K562 (cell line): ENCODE measurements at regions not wholly inside any gene's neighbourhood (a gene's known extent, or its start where the extent isn't known, plus 50 kb on each side); places are given as distances from the start of the nearest gene placed in this dataset.

Experiments
- ATAC-seq: fragments of 200-7000 bp; cut with Tn5 transposase; 3 replicates; pipeline ENCODE4 v1.9.1; 2020; ENCODE audit warnings: moderate library complexity
- BruUV-seq: library from RNA; stranded (reverse); fragments of 400-500 nt; replicated peaks from 2 replicates; lab custom pipeline; 2021; lab: Mats Ljungman, UMichigan
- CTCF ChIA-PET: fragments of 300-600 bp; formaldehyde crosslinking; extraction: SDS; loops from one replicate; lab custom pipeline; 2021; ENCODE audit warnings: low intra/inter-chr PET ratio; lab: Yijun Ruan, JAX
- POLR2A ChIA-PET: fragments of 300-600, 350-650 bp; sonication (Branson Sonifier 250); formaldehyde crosslinking; extraction: SDS; loops from one replicate; lab custom pipeline; 2021; ENCODE audit warnings: antibody characterized with exemption, inconsistent platforms; lab: Yijun Ruan, JAX
- DNase-seq, 4 experiments: peaks; one replicate each; pipeline versions ENCODE4 v3.0.0 to v3.0.0-alpha.2; 2011 to 2018; ENCODE audit warnings: low spot score in 3 of 4, mixed read lengths in 3 of 4; ENCODE audit errors: extremely low read depth in 1 of 4
- FAIRE-seq: peaks from 2 replicates; lab custom pipeline; 2011; peaks lifted over from hg19 to GRCh38; lab: Jason Lieb, UNC
- H2AFZ ChIP-seq: 2 replicates; pipeline ENCODE4 v1.6.0; 2011; ENCODE audit warnings: low read depth, low read length, control low read depth, inconsistent platforms
- H3K27ac ChIP-seq: fragments of 200-600 bp; 3 replicates; pipeline ENCODE4 v1.8.0; 2011; ENCODE audit warnings: low read depth, mild to moderate bottlenecking, control low read depth, inconsistent platforms, low read length, moderate library complexity, mixed read lengths; ENCODE audit errors: extremely low read depth
- H3K27me3 ChIP-seq, 2 experiments: fragments of 300-600 bp in 1 of 2; 2 replicates in 1 of 2; 3 replicates in 1 of 2; pipeline versions ENCODE4 v1.6.0 to v1.8.0; 2011; ENCODE audit warnings: inconsistent platforms in 2 of 2, low read length in 2 of 2, mild to moderate bottlenecking in 1 of 2, mixed read lengths in 1 of 2, moderate library complexity in 1 of 2; ENCODE audit not compliant: control insufficient read depth in 2 of 2, insufficient read depth in 2 of 2
- H3K36me3 ChIP-seq: fragments of 300-600 bp; 3 replicates; pipeline ENCODE4 v1.8.0; 2011; ENCODE audit warnings: mild to moderate bottlenecking, low read length, inconsistent platforms; ENCODE audit not compliant: control insufficient read depth, insufficient read depth
- H3K4me1 ChIP-seq, 2 experiments: fragments of 200-600 bp in 1 of 2; replicated peaks in 1 of 2; 2 replicates in 1 of 2; 3 replicates in 1 of 2; pipeline versions ENCODE4 v1.5.1 to v1.8.0; 2011; ENCODE audit warnings: inconsistent platforms in 2 of 2, low read length in 2 of 2, mild to moderate bottlenecking in 1 of 2, mixed read lengths in 1 of 2, moderate library complexity in 1 of 2; ENCODE audit not compliant: control insufficient read depth in 2 of 2, insufficient read depth in 2 of 2
- H3K4me2 ChIP-seq: 2 replicates; pipeline ENCODE4 v1.6.1; 2011; ENCODE audit warnings: low read length, control low read depth, inconsistent platforms, mixed read lengths; ENCODE audit not compliant: insufficient read depth
- H3K4me3 ChIP-seq: fragments of 200-600 bp; sonication (generic), shearing (Covaris generic); 2 replicates; pipeline ENCODE4 v1.5.1; 2016; ENCODE audit warnings: control low read depth, inconsistent platforms
- H3K79me2 ChIP-seq: fragments of 200-600 bp; 3 replicates; pipeline ENCODE4 v1.8.0; 2011; ENCODE audit warnings: low read length, inconsistent platforms; ENCODE audit not compliant: control insufficient read depth, insufficient read depth
- H3K9ac ChIP-seq, 2 experiments: 2 replicates each; pipeline versions ENCODE4 v1.6.0 to v1.6.1; 2011; ENCODE audit warnings: low read depth in 2 of 2, low read length in 2 of 2, control low read depth in 1 of 2, inconsistent platforms in 1 of 2, mild to moderate bottlenecking in 1 of 2, mixed read lengths in 1 of 2; ENCODE audit not compliant: insufficient read depth in 1 of 2
- H3K9me1 ChIP-seq: one replicate; pipeline ENCODE4 v1.6.0; 2011; ENCODE audit warnings: inconsistent platforms, mild to moderate bottlenecking, low read length, moderate library complexity; ENCODE audit not compliant: control insufficient read depth, insufficient read depth
- H3K9me3 ChIP-seq: replicated peaks from 2 replicates; pipeline ENCODE4 v1.5.1; 2011; ENCODE audit warnings: low read depth, low read length, inconsistent platforms; ENCODE audit not compliant: control insufficient read depth, insufficient read depth
- H4K20me1 ChIP-seq: replicated peaks from 2 replicates; pipeline ENCODE4 v1.6.1; 2011; ENCODE audit warnings: low read length, inconsistent platforms, mixed read lengths; ENCODE audit not compliant: control insufficient read depth, insufficient read depth
- ADNP ChIP-seq: fragments of 200-800 bp; sonication (Bioruptor generic); IDR thresholded peaks from 2 replicates; pipeline ENCODE4 v1.6.1; 2016; ENCODE audit warnings: missing genetic modification characterization, missing compliant biosample characterization
- BCLAF1 ChIP-seq, 2 experiments: fragments of 450-650 bp in 1 of 2; IDR thresholded peaks; 2 replicates each; pipeline ENCODE4 v1.6.1; 2011 to 2017; ENCODE audit warnings: low read depth in 2 of 2, antibody characterized with exemption in 1 of 2, borderline replicate concordance in 1 of 2, low read length in 1 of 2, mild to moderate bottlenecking in 1 of 2, mixed read lengths in 1 of 2; ENCODE audit not compliant: control insufficient read depth in 1 of 2
- BCOR ChIP-seq: fragments of 450-650 bp; IDR thresholded peaks from 2 replicates; pipeline ENCODE4 v1.6.1; 2016
- BRF1 ChIP-seq: IDR thresholded peaks from 3 replicates; pipeline ENCODE4 v1.6.1; 2011; ENCODE audit warnings: borderline replicate concordance, mild to moderate bottlenecking; ENCODE audit not compliant: insufficient read length; ENCODE audit errors: extremely low read depth
- BRF2 ChIP-seq: IDR thresholded peaks from 3 replicates; pipeline ENCODE4 v1.6.1; 2011; ENCODE audit warnings: borderline replicate concordance, mild to moderate bottlenecking; ENCODE audit not compliant: insufficient read length, insufficient read depth
- FOXJ3 ChIP-seq: sonication (generic); formaldehyde crosslinking; IDR thresholded peaks from 2 replicates; pipeline ENCODE4 v1.4.0; 2020; ENCODE audit warnings: mild to moderate bottlenecking, missing genetic modification reagents
- MTF1 ChIP-seq: fragments of 250-450 bp; sonication (Bioruptor Pico); IDR thresholded peaks from 2 replicates; pipeline ENCODE4 v1.9.0; 2021; ENCODE audit warnings: moderate library complexity, mild to moderate bottlenecking, inconsistent platforms, borderline replicate concordance
- NELFE ChIP-seq: IDR thresholded peaks from 2 replicates; pipeline ENCODE4 v1.6.1; 2011; ENCODE audit warnings: mild to moderate bottlenecking; ENCODE audit not compliant: insufficient read depth, insufficient read length
- NFE2 ChIP-seq: IDR thresholded peaks from 2 replicates; pipeline ENCODE4 v1.6.1; 2014; ENCODE audit warnings: antibody characterized with exemption, low read depth
- NUFIP1 ChIP-seq: fragments of 450-650 bp; IDR thresholded peaks from 2 replicates; pipeline ENCODE4 v1.6.1; 2018; ENCODE audit not compliant: partially characterized antibody
- POLR2H ChIP-seq: IDR thresholded peaks from 2 replicates; pipeline ENCODE4 v1.6.1; 2016; ENCODE audit warnings: missing genetic modification characterization, low read depth, mild to moderate bottlenecking, control low read depth, missing compliant biosample characterization, moderate library complexity
- TBL1XR1 ChIP-seq, 2 experiments: IDR thresholded peaks; 2 replicates each; pipeline ENCODE4 v1.6.1; 2012; ENCODE audit warnings: improper control_type of control experiment in 2 of 2, low read length in 2 of 2, mild to moderate bottlenecking in 1 of 2
- ZBTB49 ChIP-seq: sonication (generic); formaldehyde crosslinking; IDR thresholded peaks from 2 replicates; pipeline ENCODE4 v1.8.0; 2022; ENCODE audit warnings: missing genetic modification reagents, mild to moderate bottlenecking, borderline replicate concordance
- WGBS: fragments of 100-300 bp; shearing (Covaris generic); methylation state at CpG from one replicate; pipeline ENCODE4 v1.1.6; 2016; ENCODE audit warnings: low coverage, mixed read lengths; ENCODE audit not compliant: insufficient coverage; ENCODE audit errors: missing lambda C conversion rate; 5-methylcytosine and 5-hydroxymethylcytosine counted together
- in situ Hi-C: fragments of 300-500 bp; cut with MboI; formaldehyde crosslinking; loops from 4 replicates; pipeline ENCODE4 v1.15.0; 2018; ENCODE audit warnings: inconsistent platforms, mixed read lengths
- intact Hi-C: fragments of 100-400 bp; cut with micrococcal nuclease; formaldehyde crosslinking; loops from 2 replicates; pipeline ENCODE4 v1.14.2; 2022

- peaks cover 0 to 11% of the 10 kb centered on the region in 2 experiments; a peak in 1 of 5 replicates for H3K4me1 ChIP-seq
- no peaks in the 10 kb centered on the region for H3K79me2 ChIP-seq
- H3K27me3 ChIP-seq, result no peaks in the 10 kb centered on the region
- intact Hi-C loops, result no loop called here
- in situ Hi-C loops, result no loop called here
- H4K20me1 ChIP-seq, result no peaks in the 10 kb centered on the region
- ChIA-PET CTCF (no interaction called here), POLR2A (no interaction called here)
- H3K27ac ChIP-seq, result no peak overlapping the region
- DNase-seq, result no peak
- 6% methylated on average over 10 of the region's 10 CpGs for WGBS
- no peaks in the 10 kb centered on the region for H3K36me3 ChIP-seq
- no peaks in the 10 kb centered on the region for H3K9me1 ChIP-seq
- H3K4me3 ChIP-seq, result no peak overlapping the region
- no peak overlapping the region for H3K4me2 ChIP-seq
- H3K9me3 ChIP-seq, result no peaks in the 10 kb centered on the region
- no peak for ATAC-seq
- FAIRE-seq, result no peak
- no peak overlapping the region for H3K9ac ChIP-seq
- no peak overlapping the region for H2AFZ ChIP-seq
- BruUV-seq, result no TSS peak
- TF ChIP-seq BRF1 (no peak), NFE2 (no peak), ADNP (tag) (no peak), POLR2H (tag) (no peak), MTF1 (CRISPR knock-in tag) (no peak), NUFIP1 (no peak), ZBTB49 (CRISPR knock-in tag) (no peak), BRF2 (no peak), BCLAF1 (IDR thresholded peaks at IDR 0.05; ENCODE audit: borderline replicate concordance in 1 of 2, control insufficient read depth in 1 of 2, low read depth in 2 of 2, low read length in 1 of 2) (no peak), NELFE (no peak), BCOR (no peak), TBL1XR1 (IDR thresholded peaks at IDR 0.05; ENCODE audit: low read length in 2 of 2) (no peak), FOXJ3 (CRISPR knock-in tag) (no peak)
Observed at GRCh38 chr11:115767047-115767802, 263.0 kb upstream of the CADM1 start.
